Transverse colon (tissue), 3 donors: ENCODE measurements at regions not wholly inside any gene's neighbourhood (a gene's known extent, or its start where the extent isn't known, plus 50 kb on each side); places are given as distances from the start of the nearest gene placed in this dataset.

Experiments
- EP300 ChIP-seq: sonication (generic); formaldehyde crosslinking; IDR thresholded peaks from one replicate; pipeline ENCODE4 v1.6.1; 2017; ENCODE audit warnings: antibody characterized with exemption, low read depth
- POLR2A ChIP-seq: fragments of 450-650 bp; IDR thresholded peaks from one replicate; pipeline ENCODE4 v1.6.1; 2016; ENCODE audit warnings: antibody characterized with exemption, mild to moderate bottlenecking, moderate library complexity
- TF ChIP-seq, protein P1 (sequence below), 5 experiments: fragments of 200-600 bp in 3 of 5; fragments of 450-650 bp in 2 of 5; sonication (generic) in 3 of 5; IDR thresholded peaks; 1 replicate in 2 of 5; 2 replicates in 3 of 5; pipeline ENCODE4 v1.5.1; 2016 to 2017; ENCODE audit warnings: antibody characterized with exemption in 5 of 5, inconsistent platforms in 3 of 5, mild to moderate bottlenecking in 2 of 5, moderate library complexity in 1 of 5

DNA sequence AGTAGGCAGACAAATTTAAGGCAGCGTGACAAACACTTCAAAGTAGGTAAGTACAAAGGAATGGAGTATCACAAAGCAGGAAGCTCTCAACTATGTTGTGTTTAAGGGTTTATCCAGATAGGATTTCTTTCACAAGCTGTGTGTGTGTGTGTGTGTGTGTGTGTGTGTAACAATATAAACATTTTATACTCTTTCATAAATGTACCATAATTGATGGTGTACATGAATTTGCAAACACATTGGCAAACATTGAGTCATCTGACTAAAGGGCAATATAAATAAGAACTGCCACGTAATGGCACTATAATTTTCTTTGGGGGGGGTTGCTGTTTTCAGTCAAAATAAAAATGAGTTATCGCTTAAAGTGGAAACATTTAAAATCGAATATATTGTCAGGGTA is 1004.4 kb upstream of the DDX18 start:
- TF ChIP-seq, protein P1, sequence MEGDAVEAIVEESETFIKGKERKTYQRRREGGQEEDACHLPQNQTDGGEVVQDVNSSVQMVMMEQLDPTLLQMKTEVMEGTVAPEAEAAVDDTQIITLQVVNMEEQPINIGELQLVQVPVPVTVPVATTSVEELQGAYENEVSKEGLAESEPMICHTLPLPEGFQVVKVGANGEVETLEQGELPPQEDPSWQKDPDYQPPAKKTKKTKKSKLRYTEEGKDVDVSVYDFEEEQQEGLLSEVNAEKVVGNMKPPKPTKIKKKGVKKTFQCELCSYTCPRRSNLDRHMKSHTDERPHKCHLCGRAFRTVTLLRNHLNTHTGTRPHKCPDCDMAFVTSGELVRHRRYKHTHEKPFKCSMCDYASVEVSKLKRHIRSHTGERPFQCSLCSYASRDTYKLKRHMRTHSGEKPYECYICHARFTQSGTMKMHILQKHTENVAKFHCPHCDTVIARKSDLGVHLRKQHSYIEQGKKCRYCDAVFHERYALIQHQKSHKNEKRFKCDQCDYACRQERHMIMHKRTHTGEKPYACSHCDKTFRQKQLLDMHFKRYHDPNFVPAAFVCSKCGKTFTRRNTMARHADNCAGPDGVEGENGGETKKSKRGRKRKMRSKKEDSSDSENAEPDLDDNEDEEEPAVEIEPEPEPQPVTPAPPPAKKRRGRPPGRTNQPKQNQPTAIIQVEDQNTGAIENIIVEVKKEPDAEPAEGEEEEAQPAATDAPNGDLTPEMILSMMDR (IDR thresholded peaks at IDR 0.05) = no peak
- TF ChIP-seq EP300 (no peak), POLR2A (no peak)
